ENCODE measurements at regions not wholly inside any gene's neighbourhood (a gene's known extent, or its start where the extent isn't known, plus 50 kb on each side); places are given as distances from the start of the nearest gene placed in this dataset.

GRCh38 chr19:57016491-57016890 is 103.3 kb upstream of the USP29 start (continued):
- TF ChIP-seq PRDM10 (IDR thresholded peaks at IDR 0.05; ENCODE audit: partially characterized antibody) (no peak), EHMT2 (IDR thresholded peaks at IDR 0.05) (no peak), SAP30 (IDR thresholded peaks at IDR 0.05; ENCODE audit: borderline replicate concordance, insufficient read depth, low read depth, low read length, poor library complexity, severe bottlenecking) (no peak), ZC3H4 (CRISPR knock-in tag; IDR thresholded peaks at IDR 0.05; ENCODE audit: borderline replicate concordance) (no peak), ZNF140 (CRISPR knock-in tag; IDR thresholded peaks at IDR 0.05) (no peak), POLR2A (conservative IDR thresholded peaks at IDR 0.05) (no peak), SUPT5H (IDR thresholded peaks at IDR 0.05) (no peak), SREBF1 (IDR thresholded peaks at IDR 0.05; ENCODE audit: borderline replicate concordance, low read depth, low read length) (no peak), ZBTB34 (CRISPR knock-in tag; IDR thresholded peaks at IDR 0.05) (no peak), SPI1 (IDR thresholded peaks at IDR 0.05; ENCODE audit: borderline replicate concordance, low read depth, low read length) (no peak)

All from K562 (cell line).